ENCODE measurements at regions not wholly inside any gene's neighbourhood (a gene's known extent, or its start where the extent isn't known, plus 50 kb on each side); places are given as distances from the start of the nearest gene placed in this dataset.
A peak's percentile ranks its signal among the peaks of the same experiment; 100 is the strongest.

- no peak for DNase-seq
Observed at GRCh38 chr10:10222304-10222841, 795.3 kb upstream of the CELF2 start.

DNA sequence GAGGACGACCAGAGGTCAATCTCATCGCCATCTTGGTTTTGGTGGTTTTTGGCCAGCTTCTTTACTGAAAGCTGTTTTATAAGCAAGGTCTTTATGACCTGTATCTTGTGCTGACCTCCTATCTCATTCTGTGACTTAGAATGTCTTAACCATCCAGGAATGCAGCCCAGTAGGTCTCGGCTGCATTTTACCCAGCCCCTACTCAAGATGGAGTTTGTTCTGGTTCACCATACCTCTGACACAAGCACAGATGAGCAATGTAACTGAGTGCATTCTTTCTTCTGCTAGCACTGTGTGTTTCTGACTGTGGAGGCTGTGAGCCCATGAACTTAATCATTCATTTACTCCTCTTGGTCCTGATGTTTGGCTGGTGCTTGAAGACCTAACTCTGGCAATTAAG is 794.5 kb upstream of the CELF2 start:
- DNase-seq: no peak

DNA sequence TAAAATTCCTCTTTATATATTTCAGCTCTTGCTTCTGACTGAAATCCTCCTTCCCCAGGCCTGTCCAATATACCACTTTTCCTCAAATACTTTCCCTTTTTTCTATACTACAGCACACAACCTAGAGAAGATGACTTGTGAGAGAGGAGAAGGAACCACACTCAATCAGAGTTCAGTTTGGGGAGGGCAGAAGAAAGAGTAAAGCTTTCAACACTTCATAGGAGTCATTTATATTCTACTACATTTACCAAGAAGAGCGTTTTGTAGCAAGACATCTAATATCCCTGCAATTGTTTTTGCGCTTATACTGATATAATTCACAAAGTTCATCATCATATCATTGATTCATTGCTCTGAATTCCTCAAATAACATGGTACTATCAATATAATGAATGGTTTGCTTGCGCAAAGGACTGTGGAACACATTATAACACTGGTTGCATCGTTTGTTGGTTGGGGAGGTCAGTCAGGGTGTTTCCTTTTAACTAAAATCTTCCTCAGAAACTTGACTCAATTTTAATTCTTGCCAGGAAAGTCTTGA is 792.5 kb upstream of the CELF2 start:
- DNase-seq: no peak

DNA sequence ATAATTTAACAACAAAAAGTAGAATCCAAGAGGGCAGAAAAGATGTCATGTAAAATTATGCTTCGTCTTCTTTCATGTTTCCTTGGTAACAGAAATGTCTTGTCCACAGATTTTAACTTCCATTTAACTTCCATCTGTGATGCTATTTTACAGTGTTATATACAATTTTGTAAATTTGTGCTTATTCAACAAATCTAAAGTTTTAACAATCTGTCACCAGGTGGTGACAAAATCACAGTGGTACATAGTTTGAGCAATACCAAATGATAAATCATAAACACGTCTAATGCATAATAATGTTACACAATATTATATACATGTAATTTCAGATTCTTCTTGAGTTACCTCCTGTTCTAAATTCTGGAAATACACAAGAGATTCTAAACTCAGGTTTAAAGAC is 784.4 kb upstream of the CELF2 start:
- no peak for DNase-seq

- no peak for DNase-seq
Observed at GRCh38 chr10:10235003-10235402, 782.7 kb upstream of the CELF2 start.

DNA sequence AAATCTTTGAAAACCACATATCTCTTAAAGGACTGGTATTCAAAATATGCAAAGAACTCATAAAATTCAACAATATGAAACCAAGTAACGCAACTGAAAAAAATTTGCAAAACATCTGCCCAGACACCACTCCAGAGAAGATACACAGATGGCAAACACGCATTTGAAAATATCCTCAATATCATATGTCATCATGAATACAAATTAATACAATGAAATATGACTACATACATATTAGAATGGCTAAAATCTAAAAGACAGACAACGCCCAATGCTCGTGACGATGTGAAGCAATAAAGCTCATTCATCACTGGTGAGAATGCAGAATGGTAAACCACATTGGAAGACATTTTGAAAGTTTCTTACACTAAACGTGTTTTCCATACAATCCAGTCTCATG is 770.1 kb upstream of the CELF2 start:
- DNase-seq: no peak

- no peak for DNase-seq
Observed at GRCh38 chr10:10256860-10257259, 760.8 kb upstream of the CELF2 start.

GRCh38 chr10:10259013-10259412 is 758.7 kb upstream of the CELF2 start:
- no peak for DNase-seq

- DNase-seq: no peak
Observed at GRCh38 chr10:10270126-10271050, 747.3 kb upstream of the CELF2 start.

DNA sequence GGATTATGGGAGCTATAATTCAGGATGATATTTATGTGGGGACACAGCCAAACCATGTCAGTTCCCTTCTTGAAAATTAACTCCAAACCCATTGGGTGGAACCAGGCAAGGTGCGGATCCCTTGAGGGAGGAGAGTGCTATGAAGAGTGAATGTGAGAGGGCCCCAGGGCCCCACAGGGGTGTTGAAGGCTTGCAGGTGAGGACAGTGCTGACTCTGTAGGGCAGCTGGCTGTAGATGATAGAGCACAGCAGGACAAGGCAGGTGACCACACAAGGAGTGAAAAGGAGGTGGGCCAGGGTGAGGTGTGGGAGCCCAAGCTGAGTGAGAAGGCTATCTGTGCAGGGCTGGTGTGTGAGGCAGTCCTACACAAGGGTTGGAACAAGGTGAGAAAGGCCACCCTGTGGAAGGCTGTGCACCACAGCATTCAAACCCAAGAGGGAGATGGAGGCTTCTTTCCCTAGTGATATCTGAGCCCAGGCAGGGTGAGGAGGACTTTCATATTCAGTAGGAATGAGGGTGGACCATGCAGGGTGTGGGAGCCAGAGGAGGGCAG is 746.0 kb upstream of the CELF2 start:
- no peak for DNase-seq

DNA sequence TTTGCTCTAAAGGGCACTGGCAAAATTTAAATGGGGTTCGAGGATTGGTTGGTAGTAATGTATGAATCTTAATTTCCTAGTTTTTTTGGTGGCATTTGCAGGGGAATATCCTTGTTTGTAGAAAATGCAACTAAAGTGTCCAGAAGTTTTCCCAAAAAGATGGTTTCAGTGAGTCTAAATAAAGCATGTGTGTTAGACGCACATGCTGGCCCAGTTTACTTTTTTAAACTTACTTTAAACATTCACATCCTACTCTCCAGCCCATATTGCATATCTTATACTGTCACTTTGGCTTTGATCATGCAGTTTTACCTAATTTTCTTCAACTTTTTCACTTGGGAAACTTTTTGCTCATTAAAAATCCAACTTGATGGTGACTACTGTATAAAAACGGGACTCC is 744.0 kb upstream of the CELF2 start:
- DNase-seq: no peak

DNA sequence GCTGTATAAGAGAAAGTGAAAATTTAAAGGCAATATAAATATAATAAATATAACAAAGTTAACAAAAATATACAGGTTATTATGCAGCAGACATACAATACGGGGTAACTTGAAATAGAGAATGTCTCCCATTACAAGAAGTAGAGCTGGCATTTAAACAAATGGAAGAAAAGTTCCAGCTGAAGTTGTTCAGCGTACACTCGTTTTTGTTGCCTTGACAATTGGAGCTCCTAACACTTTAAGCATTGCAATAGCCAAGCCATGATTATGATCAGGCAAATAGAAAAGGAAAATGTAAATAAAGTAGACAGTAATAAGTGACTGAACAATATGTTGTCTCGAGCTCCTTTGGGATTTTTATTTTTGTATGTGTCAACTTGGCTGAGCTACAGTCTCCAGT is 737.8 kb upstream of the CELF2 start:
- DNase-seq: no peak

GRCh38 chr10:10292501-10292900 is 725.2 kb upstream of the CELF2 start:
- no peak for DNase-seq

GRCh38 chr10:10293041-10293440 is 724.6 kb upstream of the CELF2 start:
- no peak for DNase-seq

DNA sequence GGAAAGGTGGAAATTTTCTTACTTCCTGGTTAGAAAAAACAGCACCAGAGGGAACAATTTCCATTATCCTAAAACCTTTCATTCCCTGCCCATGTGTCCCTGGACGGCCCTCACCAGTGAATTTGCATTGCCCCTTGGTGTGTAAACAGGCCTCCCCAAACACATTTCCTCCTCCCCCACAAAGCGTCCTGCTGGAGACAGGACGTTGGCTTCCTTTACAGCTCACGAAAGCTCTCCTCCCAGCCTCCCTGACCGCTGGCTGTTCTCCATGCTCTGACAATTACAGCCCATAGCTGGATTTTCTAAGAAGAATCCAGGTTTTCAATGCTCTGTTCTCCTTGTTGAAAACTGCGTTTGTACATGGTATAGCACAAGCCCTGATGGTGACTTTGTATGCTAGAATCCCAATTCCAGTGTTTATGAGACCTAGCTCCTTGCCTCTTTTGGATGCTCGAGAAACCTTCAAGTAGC is 724.2 kb upstream of the CELF2 start:
- no peak for DNase-seq

DNA sequence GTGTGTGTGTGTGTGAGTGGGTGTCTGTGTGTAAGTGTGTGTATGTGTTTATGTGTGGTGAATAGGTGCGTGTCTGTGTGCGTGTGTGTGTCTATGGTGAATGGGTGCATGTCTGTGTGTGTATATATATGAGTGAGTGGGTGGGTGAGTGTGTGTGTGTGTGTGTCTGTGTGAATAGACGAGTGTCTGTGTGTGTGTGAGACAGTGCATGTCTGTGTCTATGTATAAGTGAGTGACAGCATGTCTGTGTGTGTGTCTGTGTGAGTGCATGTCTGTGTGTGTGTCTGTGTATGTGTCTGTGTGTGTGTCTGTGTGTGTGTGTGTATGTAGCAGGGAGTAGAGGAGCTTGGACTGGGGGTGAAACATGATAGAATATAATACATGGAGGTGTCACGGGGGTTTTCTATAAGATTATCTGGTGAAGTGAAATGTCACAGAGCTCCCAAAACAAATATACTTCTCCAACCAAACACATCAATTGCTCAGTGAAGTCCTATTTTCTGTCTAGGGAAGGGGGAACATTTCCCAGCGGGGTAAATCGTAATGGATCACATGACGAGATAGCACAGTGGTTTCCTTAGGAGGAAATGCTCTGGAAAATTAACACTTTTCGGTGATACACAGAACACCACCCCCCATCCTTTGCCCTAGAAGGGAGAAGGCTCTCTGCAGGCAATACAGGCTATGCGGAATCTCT is 723.3 kb upstream of the CELF2 start:
- no peak for DNase-seq

DNA sequence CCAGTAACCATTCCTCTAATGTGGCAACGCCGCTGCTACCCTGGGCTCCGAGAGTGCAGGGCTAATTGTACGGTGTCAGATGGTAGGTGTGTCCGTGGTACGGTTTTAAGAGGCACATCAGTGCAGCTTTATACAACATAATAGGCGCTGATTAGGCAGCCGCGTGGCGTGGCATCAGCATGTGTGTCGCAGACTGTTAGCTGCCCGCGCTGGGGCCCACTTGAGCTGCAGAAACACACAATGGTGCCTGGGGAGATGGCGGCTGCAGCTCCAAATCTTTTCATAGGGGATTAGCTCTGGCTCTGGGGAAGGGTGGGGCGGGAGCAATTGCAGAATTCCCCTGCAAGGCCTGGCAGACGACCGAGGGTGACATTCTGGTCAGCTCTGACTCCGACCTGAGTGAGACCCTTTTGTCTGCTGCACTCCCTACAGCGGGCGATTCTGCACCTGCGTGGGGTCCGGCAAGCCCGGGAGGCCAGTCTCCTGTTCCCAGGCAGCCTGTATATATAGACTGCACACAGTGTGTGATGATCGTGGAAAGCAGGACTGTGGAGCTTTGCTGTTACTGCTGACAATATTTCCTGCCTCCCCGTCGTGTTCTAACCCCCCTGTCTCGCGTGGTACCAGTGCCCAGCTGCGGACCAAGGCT is 722.7 kb upstream of the CELF2 start:
- peak in 2 of 3 experiments; percentile 1 to 15 for DNase-seq

GRCh38 chr10:10295537-10295936 is 722.1 kb upstream of the CELF2 start:
- no peak for DNase-seq

DNA sequence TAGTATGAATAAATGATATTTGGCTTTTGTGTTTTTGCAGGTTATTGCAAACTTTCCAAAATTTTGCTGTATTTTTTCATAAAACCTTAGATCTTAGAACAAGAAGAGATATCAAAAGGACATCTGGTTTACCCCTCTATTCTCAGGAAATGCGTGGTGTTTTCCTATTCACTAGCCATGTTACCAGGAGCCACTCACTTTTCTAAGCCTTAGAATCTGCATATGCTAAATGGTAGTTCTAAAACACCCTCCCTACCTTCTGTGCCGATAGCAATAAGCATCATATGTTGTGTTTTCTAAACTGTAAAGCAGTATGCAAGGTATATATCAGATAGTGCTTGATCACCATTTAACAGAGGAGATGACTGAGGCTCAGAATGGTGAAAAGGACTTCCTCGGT is 715.0 kb upstream of the CELF2 start:
- no peak for DNase-seq

DNA sequence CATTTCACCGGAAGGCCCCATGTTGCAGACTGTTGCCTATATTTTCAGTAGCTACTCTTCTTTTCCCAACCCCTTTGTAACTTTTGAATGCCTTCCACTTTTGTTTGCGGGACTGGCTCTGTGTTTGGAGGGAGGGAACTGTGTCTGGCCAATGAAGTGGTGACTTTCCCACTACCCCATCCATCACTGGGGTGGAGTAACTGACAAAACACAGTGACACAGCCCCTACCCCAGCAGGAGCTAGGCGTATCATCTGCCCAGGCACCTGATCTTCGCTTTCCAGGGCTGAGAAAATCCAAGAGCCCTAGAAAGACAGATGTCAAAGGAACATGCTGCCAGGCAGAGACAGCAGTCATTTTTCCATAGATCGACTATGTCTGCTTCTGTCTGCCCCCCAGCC is 710.6 kb upstream of the CELF2 start:
- DNase-seq: no peak

DNA sequence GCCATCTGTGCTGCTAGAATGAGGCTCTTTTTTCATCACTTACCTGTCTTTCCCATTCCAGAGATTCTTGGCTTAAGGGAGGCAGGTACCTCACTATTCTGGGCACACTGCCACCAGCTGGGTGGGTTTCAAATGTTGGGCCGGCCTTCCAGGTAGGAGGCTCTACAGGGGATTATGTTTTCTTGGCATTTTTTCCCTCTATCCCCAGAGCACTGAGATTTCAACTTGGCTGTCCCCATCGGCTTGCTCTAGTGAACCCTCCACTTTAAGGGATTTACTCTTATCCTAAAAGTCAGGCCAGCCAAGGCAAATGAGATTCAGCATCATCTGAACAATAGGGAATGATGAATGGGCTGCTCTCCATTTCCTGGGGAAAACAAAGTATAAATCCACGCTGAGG is 710.1 kb upstream of the CELF2 start:
- DNase-seq: no peak

GRCh38 chr10:10310498-10310897 is 707.2 kb upstream of the CELF2 start:
- no peak for DNase-seq

DNA sequence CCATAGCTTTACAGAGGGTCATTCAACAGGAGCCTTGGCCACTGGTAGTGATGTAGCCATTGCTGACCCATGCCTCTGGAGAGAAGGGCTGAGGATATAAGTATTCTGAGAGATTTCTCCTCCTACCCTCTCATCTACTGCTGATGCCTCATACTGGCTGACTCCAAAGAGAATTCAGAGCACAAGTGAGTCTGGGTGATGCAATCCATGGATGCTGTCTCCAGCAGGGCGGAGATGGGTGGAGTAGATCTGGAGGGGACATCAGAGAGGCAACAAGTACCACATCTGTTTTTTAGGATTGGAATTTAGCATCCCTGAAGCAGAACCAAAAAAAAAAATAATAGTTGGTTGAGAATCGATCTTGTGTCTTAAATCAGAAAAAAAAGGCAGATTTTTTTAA is 705.7 kb upstream of the CELF2 start:
- DNase-seq: no peak

Data from NCI-H1417 (cell line).